K562 (cell line): ENCODE measurements at regions not wholly inside any gene's neighbourhood (a gene's known extent, or its start where the extent isn't known, plus 50 kb on each side); places are given as distances from the start of the nearest gene placed in this dataset.

Experiments
- ATAC-seq: fragments of 200-7000 bp; cut with Tn5 transposase; 3 replicates; pipeline ENCODE4 v1.9.1; 2020; ENCODE audit warnings: moderate library complexity
- BruUV-seq: library from RNA; stranded (reverse); fragments of 400-500 nt; replicated peaks from 2 replicates; lab custom pipeline; 2021; lab: Mats Ljungman, UMichigan
- CTCF ChIA-PET: fragments of 300-600 bp; formaldehyde crosslinking; extraction: SDS; loops from one replicate; lab custom pipeline; 2021; ENCODE audit warnings: low intra/inter-chr PET ratio; lab: Yijun Ruan, JAX
- POLR2A ChIA-PET: fragments of 300-600, 350-650 bp; sonication (Branson Sonifier 250); formaldehyde crosslinking; extraction: SDS; loops from one replicate; lab custom pipeline; 2021; ENCODE audit warnings: antibody characterized with exemption, inconsistent platforms; lab: Yijun Ruan, JAX
- DNase-seq, 4 experiments: peaks; one replicate each; pipeline versions ENCODE4 v3.0.0 to v3.0.0-alpha.2; 2011 to 2018; ENCODE audit warnings: low spot score in 3 of 4, mixed read lengths in 3 of 4; ENCODE audit errors: extremely low read depth in 1 of 4
- FAIRE-seq: peaks from 2 replicates; lab custom pipeline; 2011; peaks lifted over from hg19 to GRCh38; lab: Jason Lieb, UNC
- H2AFZ ChIP-seq: 2 replicates; pipeline ENCODE4 v1.6.0; 2011; ENCODE audit warnings: low read depth, low read length, control low read depth, inconsistent platforms
- H3K27ac ChIP-seq: fragments of 200-600 bp; 3 replicates; pipeline ENCODE4 v1.8.0; 2011; ENCODE audit warnings: low read depth, mild to moderate bottlenecking, control low read depth, inconsistent platforms, low read length, moderate library complexity, mixed read lengths; ENCODE audit errors: extremely low read depth
- H3K27me3 ChIP-seq, 2 experiments: fragments of 300-600 bp in 1 of 2; 2 replicates in 1 of 2; 3 replicates in 1 of 2; pipeline versions ENCODE4 v1.6.0 to v1.8.0; 2011; ENCODE audit warnings: inconsistent platforms in 2 of 2, low read length in 2 of 2, mild to moderate bottlenecking in 1 of 2, mixed read lengths in 1 of 2, moderate library complexity in 1 of 2; ENCODE audit not compliant: control insufficient read depth in 2 of 2, insufficient read depth in 2 of 2
- H3K36me3 ChIP-seq: fragments of 300-600 bp; 3 replicates; pipeline ENCODE4 v1.8.0; 2011; ENCODE audit warnings: mild to moderate bottlenecking, low read length, inconsistent platforms; ENCODE audit not compliant: control insufficient read depth, insufficient read depth
- H3K4me1 ChIP-seq, 2 experiments: fragments of 200-600 bp in 1 of 2; replicated peaks in 1 of 2; 2 replicates in 1 of 2; 3 replicates in 1 of 2; pipeline versions ENCODE4 v1.5.1 to v1.8.0; 2011; ENCODE audit warnings: inconsistent platforms in 2 of 2, low read length in 2 of 2, mild to moderate bottlenecking in 1 of 2, mixed read lengths in 1 of 2, moderate library complexity in 1 of 2; ENCODE audit not compliant: control insufficient read depth in 2 of 2, insufficient read depth in 2 of 2
- H3K4me2 ChIP-seq: 2 replicates; pipeline ENCODE4 v1.6.1; 2011; ENCODE audit warnings: low read length, control low read depth, inconsistent platforms, mixed read lengths; ENCODE audit not compliant: insufficient read depth
- H3K4me3 ChIP-seq: fragments of 200-600 bp; sonication (generic), shearing (Covaris generic); 2 replicates; pipeline ENCODE4 v1.5.1; 2016; ENCODE audit warnings: control low read depth, inconsistent platforms
- H3K79me2 ChIP-seq: fragments of 200-600 bp; 3 replicates; pipeline ENCODE4 v1.8.0; 2011; ENCODE audit warnings: low read length, inconsistent platforms; ENCODE audit not compliant: control insufficient read depth, insufficient read depth
- H3K9ac ChIP-seq, 2 experiments: 2 replicates each; pipeline versions ENCODE4 v1.6.0 to v1.6.1; 2011; ENCODE audit warnings: low read depth in 2 of 2, low read length in 2 of 2, control low read depth in 1 of 2, inconsistent platforms in 1 of 2, mild to moderate bottlenecking in 1 of 2, mixed read lengths in 1 of 2; ENCODE audit not compliant: insufficient read depth in 1 of 2
- H3K9me1 ChIP-seq: one replicate; pipeline ENCODE4 v1.6.0; 2011; ENCODE audit warnings: inconsistent platforms, mild to moderate bottlenecking, low read length, moderate library complexity; ENCODE audit not compliant: control insufficient read depth, insufficient read depth
- H3K9me3 ChIP-seq: replicated peaks from 2 replicates; pipeline ENCODE4 v1.5.1; 2011; ENCODE audit warnings: low read depth, low read length, inconsistent platforms; ENCODE audit not compliant: control insufficient read depth, insufficient read depth
- H4K20me1 ChIP-seq: replicated peaks from 2 replicates; pipeline ENCODE4 v1.6.1; 2011; ENCODE audit warnings: low read length, inconsistent platforms, mixed read lengths; ENCODE audit not compliant: control insufficient read depth, insufficient read depth
- EP300 ChIP-seq: IDR thresholded peaks from 2 replicates; pipeline ENCODE4 v1.6.1; 2012; ENCODE audit warnings: low read length, improper control_type of control experiment
- ERF ChIP-seq: fragments of 450-650 bp; formaldehyde crosslinking; IDR thresholded peaks from 2 replicates; pipeline ENCODE4 v1.4.0; 2020; ENCODE audit warnings: mild to moderate bottlenecking, mixed read lengths
- FOXJ2 ChIP-seq: fragments of 200-800 bp; sonication (Bioruptor generic); IDR thresholded peaks from 2 replicates; pipeline ENCODE4 v1.6.1; 2016; ENCODE audit warnings: missing genetic modification characterization, missing compliant biosample characterization
- GTF2A2 ChIP-seq: IDR thresholded peaks from 2 replicates; pipeline ENCODE4 v1.6.1; 2016; ENCODE audit warnings: mild to moderate bottlenecking, missing genetic modification characterization, missing compliant biosample characterization
- HMG20B ChIP-seq: fragments of 250-450 bp; sonication (Bioruptor Pico); IDR thresholded peaks from 2 replicates; pipeline ENCODE4 v1.5.0; 2021; ENCODE audit warnings: mild to moderate bottlenecking
- KLF13 ChIP-seq: fragments of 450-650 bp; IDR thresholded peaks from 2 replicates; pipeline ENCODE4 v1.6.1; 2016; ENCODE audit warnings: missing genetic modification characterization, low read depth, mild to moderate bottlenecking, missing compliant biosample characterization, moderate library complexity, borderline replicate concordance
- MXI1 ChIP-seq: IDR thresholded peaks from 2 replicates; pipeline ENCODE4 v1.6.1; 2011; ENCODE audit warnings: low read depth, mild to moderate bottlenecking, improper control_type of control experiment, low read length
- NR2C2 ChIP-seq, 2 experiments: fragments of 200-800 bp in 1 of 2; sonication (Bioruptor generic) in 1 of 2; sonication (generic) in 1 of 2; formaldehyde crosslinking in 1 of 2; IDR thresholded peaks; 2 replicates each; pipeline versions ENCODE4 v1.6.1 to v1.8.0; 2016 to 2022; ENCODE audit warnings: mild to moderate bottlenecking in 1 of 2, missing compliant biosample characterization in 1 of 2, missing genetic modification characterization in 1 of 2, missing genetic modification reagents in 1 of 2
- PHTF2 ChIP-seq: fragments of 250-450 bp; sonication (Bioruptor Pico); IDR thresholded peaks from 2 replicates; pipeline ENCODE4 v1.5.0; 2021; ENCODE audit warnings: mild to moderate bottlenecking
- PRPF4 ChIP-seq: fragments of 200-400 bp; formaldehyde crosslinking; IDR thresholded peaks from one replicate; pipeline ENCODE4 v1.6.1; 2017; ENCODE audit warnings: low read length, low read depth, mild to moderate bottlenecking; ENCODE audit not compliant: insufficient read depth, poor library complexity, severe bottlenecking
- SMARCA5 ChIP-seq: fragments of 450-650 bp; IDR thresholded peaks from 2 replicates; pipeline ENCODE4 v1.6.1; 2016
- SMARCC2 ChIP-seq: fragments of 450-650 bp; IDR thresholded peaks from 2 replicates; pipeline ENCODE4 v1.6.1; 2017; ENCODE audit warnings: antibody characterized with exemption, moderate library complexity, mild to moderate bottlenecking, low read depth
- ZNF140 ChIP-seq: fragments of 250-450 bp; sonication (Bioruptor Pico); IDR thresholded peaks from 2 replicates; pipeline ENCODE4 v1.8.0; 2021; ENCODE audit warnings: moderate library complexity, mild to moderate bottlenecking, inconsistent platforms
- ZNF324 ChIP-seq: fragments of 250-450 bp; sonication (Bioruptor Pico); IDR thresholded peaks from 2 replicates; pipeline ENCODE4 v1.4.0; 2020; ENCODE audit warnings: mild to moderate bottlenecking
- ZNF644 ChIP-seq: fragments of 200-800 bp; sonication (Bioruptor generic); IDR thresholded peaks from 2 replicates; pipeline ENCODE4 v1.6.1; 2016; ENCODE audit warnings: low read depth, missing genetic modification characterization, missing compliant biosample characterization
- in situ Hi-C: fragments of 300-500 bp; cut with MboI; formaldehyde crosslinking; loops from 4 replicates; pipeline ENCODE4 v1.15.0; 2018; ENCODE audit warnings: inconsistent platforms, mixed read lengths
- intact Hi-C: fragments of 100-400 bp; cut with micrococcal nuclease; formaldehyde crosslinking; loops from 2 replicates; pipeline ENCODE4 v1.14.2; 2022
- TF ChIP-seq, protein P1 (sequence below), 2 experiments: fragments of 450-650 bp; IDR thresholded peaks; 2 replicates each; pipeline ENCODE4 v1.6.1; 2016
- TF ChIP-seq, protein P2 (sequence below): fragments of 450-650 bp; formaldehyde crosslinking; IDR thresholded peaks from 2 replicates; pipeline ENCODE4 v1.4.0; 2020; ENCODE audit warnings: mild to moderate bottlenecking, moderate library complexity
- TF ChIP-seq, protein P3 (sequence below): fragments of 250-450 bp; sonication (Bioruptor Pico); IDR thresholded peaks from 2 replicates; pipeline ENCODE4 v1.5.0; 2022; ENCODE audit warnings: mild to moderate bottlenecking

DNA sequence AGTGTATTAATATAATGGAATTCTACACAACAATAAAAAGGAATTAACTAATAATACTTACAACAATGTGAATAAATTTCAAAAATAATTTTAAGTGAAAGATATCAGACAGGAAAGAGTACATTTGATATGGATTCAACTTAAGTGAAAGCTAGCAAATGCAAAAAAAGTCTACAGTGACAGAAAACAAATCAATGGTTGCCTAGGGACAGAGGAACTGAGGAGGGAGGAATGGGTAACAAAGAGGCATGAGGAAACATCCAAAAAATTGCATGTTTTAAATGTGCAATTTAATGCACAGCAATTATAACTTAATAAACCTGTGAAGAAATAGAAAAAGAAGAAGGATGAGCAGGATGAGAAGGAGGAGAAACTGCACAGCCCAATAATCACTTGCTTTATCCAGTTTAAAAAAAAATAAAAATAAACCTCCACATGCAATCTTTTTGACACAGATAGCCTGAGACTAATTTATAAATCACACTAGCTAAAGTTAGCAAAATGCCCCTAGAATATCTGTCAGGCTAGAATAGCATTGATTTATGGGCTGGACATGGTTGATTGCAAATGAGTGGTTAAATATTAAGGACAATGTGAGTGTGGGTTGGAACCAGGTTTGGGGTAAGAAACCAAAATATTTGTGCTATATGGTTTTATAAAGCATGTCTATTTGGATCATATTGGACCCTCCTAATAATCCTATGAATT lies 1089.1 kb downstream of the TRHDE start:
- BruUV-seq: no TSS peak
- Histone ChIP-seq H3K4me2 (no peak overlapping the region), H3K9me1 (no peaks in the 10 kb centered on the region), H2AFZ (no peak overlapping the region), H4K20me1 (no peaks in the 10 kb centered on the region), H3K9ac (no peak overlapping the region), H3K4me1 (no peaks in the 10 kb centered on the region), H3K36me3 (no peaks in the 10 kb centered on the region), H3K4me3 (no peak overlapping the region), H3K27ac (no peak overlapping the region), H3K9me3 (no peaks in the 10 kb centered on the region; the same call in 1 of the 2 replicates), H3K79me2 (no peaks in the 10 kb centered on the region), H3K27me3 (no peaks in the 10 kb centered on the region)
- POLR2A ChIA-PET: no interaction called here
- no peak for FAIRE-seq
- CTCF ChIA-PET: no interaction called here
- intact Hi-C loops: no loop called here
- ATAC-seq: no peak
- in situ Hi-C loops: no loop called here
- DNase-seq: no peak
- no peak for TF ChIP-seq ZNF140 (CRISPR knock-in tag)
- TF ChIP-seq ZNF644 (tag): no peak
- no peak for TF ChIP-seq FOXJ2 (tag)
- TF ChIP-seq PHTF2 (CRISPR knock-in tag): no peak
- no peak for TF ChIP-seq ZNF324 (CRISPR knock-in tag)
- TF ChIP-seq, protein P1, sequence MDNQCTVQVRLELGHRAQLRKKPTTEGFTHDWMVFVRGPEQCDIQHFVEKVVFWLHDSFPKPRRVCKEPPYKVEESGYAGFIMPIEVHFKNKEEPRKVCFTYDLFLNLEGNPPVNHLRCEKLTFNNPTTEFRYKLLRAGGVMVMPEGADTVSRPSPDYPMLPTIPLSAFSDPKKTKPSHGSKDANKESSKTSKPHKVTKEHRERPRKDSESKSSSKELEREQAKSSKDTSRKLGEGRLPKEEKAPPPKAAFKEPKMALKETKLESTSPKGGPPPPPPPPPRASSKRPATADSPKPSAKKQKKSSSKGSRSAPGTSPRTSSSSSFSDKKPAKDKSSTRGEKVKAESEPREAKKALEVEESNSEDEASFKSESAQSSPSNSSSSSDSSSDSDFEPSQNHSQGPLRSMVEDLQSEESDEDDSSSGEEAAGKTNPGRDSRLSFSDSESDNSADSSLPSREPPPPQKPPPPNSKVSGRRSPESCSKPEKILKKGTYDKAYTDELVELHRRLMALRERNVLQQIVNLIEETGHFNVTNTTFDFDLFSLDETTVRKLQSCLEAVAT (IDR thresholded peaks at IDR 0.05): no peak
- no peak for TF ChIP-seq GTF2A2 (tag)
- no peak for TF ChIP-seq KLF13 (tag)
- TF ChIP-seq ERF (CRISPR knock-in tag): no peak
- TF ChIP-seq EP300: no peak
- TF ChIP-seq, protein P2, sequence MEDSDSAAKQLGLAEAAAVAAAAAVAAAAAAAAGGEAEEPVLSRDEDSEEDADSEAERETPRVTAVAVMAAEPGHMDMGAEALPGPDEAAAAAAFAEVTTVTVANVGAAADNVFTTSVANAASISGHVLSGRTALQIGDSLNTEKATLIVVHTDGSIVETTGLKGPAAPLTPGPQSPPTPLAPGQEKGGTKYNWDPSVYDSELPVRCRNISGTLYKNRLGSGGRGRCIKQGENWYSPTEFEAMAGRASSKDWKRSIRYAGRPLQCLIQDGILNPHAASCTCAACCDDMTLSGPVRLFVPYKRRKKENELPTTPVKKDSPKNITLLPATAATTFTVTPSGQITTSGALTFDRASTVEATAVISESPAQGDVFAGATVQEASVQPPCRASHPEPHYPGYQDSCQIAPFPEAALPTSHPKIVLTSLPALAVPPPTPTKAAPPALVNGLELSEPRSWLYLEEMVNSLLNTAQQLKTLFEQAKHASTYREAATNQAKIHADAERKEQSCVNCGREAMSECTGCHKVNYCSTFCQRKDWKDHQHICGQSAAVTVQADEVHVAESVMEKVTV (CRISPR knock-in tag): no peak
- TF ChIP-seq HMG20B (CRISPR knock-in tag): no peak
- no peak for TF ChIP-seq NR2C2 (CRISPR knock-in tag; IDR thresholded peaks at IDR 0.05)
- no peak for TF ChIP-seq NR2C2 (tag; IDR thresholded peaks at IDR 0.05)
- no peak for TF ChIP-seq PRPF4
- no peak for TF ChIP-seq MXI1
- no peak for TF ChIP-seq SMARCA5
- TF ChIP-seq SMARCC2: no peak
- TF ChIP-seq, protein P3, sequence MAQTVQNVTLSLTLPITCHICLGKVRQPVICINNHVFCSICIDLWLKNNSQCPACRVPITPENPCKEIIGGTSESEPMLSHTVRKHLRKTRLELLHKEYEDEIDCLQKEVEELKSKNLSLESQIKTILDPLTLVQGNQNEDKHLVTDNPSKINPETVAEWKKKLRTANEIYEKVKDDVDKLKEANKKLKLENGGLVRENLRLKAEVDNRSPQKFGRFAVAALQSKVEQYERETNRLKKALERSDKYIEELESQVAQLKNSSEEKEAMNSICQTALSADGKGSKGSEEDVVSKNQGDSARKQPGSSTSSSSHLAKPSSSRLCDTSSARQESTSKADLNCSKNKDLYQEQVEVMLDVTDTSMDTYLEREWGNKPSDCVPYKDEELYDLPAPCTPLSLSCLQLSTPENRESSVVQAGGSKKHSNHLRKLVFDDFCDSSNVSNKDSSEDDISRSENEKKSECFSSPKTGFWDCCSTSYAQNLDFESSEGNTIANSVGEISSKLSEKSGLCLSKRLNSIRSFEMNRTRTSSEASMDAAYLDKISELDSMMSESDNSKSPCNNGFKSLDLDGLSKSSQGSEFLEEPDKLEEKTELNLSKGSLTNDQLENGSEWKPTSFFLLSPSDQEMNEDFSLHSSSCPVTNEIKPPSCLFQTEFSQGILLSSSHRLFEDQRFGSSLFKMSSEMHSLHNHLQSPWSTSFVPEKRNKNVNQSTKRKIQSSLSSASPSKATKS (CRISPR knock-in tag): no peak
